ENCODE measurements at regions not wholly inside any gene's neighbourhood (a gene's known extent, or its start where the extent isn't known, plus 50 kb on each side); places are given as distances from the start of the nearest gene placed in this dataset.

- DNase-seq (ENCODE audit: low spot score): no peak
Measured at GRCh38 chr5:61910771-61911170, 395.2 kb upstream of the KIF2A start.

GRCh38 chr5:61912559-61912958, 393.4 kb upstream of the KIF2A start:
- no peak for DNase-seq (ENCODE audit: low spot score)

- DNase-seq (ENCODE audit: low spot score): no peak
Measured at GRCh38 chr5:61915646-61916045, 390.4 kb upstream of the KIF2A start.

- DNase-seq (ENCODE audit: low spot score): no peak
Measured at GRCh38 chr5:61916621-61917620, 389.1 kb upstream of the KIF2A start.

- DNase-seq (ENCODE audit: low spot score): no peak
Measured at GRCh38 chr5:61918611-61919010, 387.4 kb upstream of the KIF2A start.

- DNase-seq (ENCODE audit: low spot score): no peak
Measured at GRCh38 chr5:61919920-61920319, 386.1 kb upstream of the KIF2A start.

GRCh38 chr5:61924251-61924650, 381.8 kb upstream of the KIF2A start:
- DNase-seq (ENCODE audit: low spot score): no peak

GRCh38 chr5:61926911-61927310, 379.1 kb upstream of the KIF2A start:
- DNase-seq (ENCODE audit: low spot score): no peak

GRCh38 chr5:61931236-61931635, 374.8 kb upstream of the KIF2A start:
- DNase-seq (ENCODE audit: low spot score): no peak

GRCh38 chr5:61933787-61934626, 372.0 kb upstream of the KIF2A start:
- peak; percentile 51 for DNase-seq (ENCODE audit: low spot score)

- DNase-seq (ENCODE audit: low spot score): no peak
Measured at GRCh38 chr5:61941637-61942036, 364.4 kb upstream of the KIF2A start.

- DNase-seq (ENCODE audit: low spot score): no peak
Measured at GRCh38 chr5:61942462-61943049, 363.4 kb upstream of the KIF2A start.

GRCh38 chr5:61943713-61944112, 362.3 kb upstream of the KIF2A start:
- DNase-seq (ENCODE audit: low spot score): no peak

- DNase-seq (ENCODE audit: low spot score): no peak
Measured at GRCh38 chr5:61948151-61948550, 357.9 kb upstream of the KIF2A start.

GRCh38 chr5:61949054-61949678, 356.8 kb upstream of the KIF2A start:
- DNase-seq (ENCODE audit: low spot score): no peak

- DNase-seq (ENCODE audit: low spot score): no peak
Measured at GRCh38 chr5:61949679-61950435, 356.1 kb upstream of the KIF2A start.

- DNase-seq (ENCODE audit: low spot score): no peak
Measured at GRCh38 chr5:61951295-61951694, 354.7 kb upstream of the KIF2A start.

GRCh38 chr5:61953913-61954312, 352.1 kb upstream of the KIF2A start:
- no peak for DNase-seq (ENCODE audit: low spot score)

GRCh38 chr5:61964201-61964600, 341.8 kb upstream of the KIF2A start:
- no peak for DNase-seq (ENCODE audit: low spot score)

- DNase-seq (ENCODE audit: low spot score): no peak
Measured at GRCh38 chr5:61965069-61965468, 340.9 kb upstream of the KIF2A start.

GRCh38 chr5:61965490-61965889, 340.5 kb upstream of the KIF2A start:
- DNase-seq (ENCODE audit: low spot score): no peak
